ENCODE measurements at regions not wholly inside any gene's neighbourhood (a gene's known extent, or its start where the extent isn't known, plus 50 kb on each side); places are given as distances from the start of the nearest gene placed in this dataset.

- TF ChIP-seq GATA2 (IDR thresholded peaks at IDR 0.05; ENCODE audit: low read depth, low read length): no peak
- no peak for TF ChIP-seq GATA3 (IDR thresholded peaks at IDR 0.05; ENCODE audit: low read depth, low read length)
Measured at GRCh38 chr5:4976902-4977301, 163.2 kb upstream of the ADAMTS16 start.
